ENCODE measurements at regions not wholly inside any gene's neighbourhood (a gene's known extent, or its start where the extent isn't known, plus 50 kb on each side); places are given as distances from the start of the nearest gene placed in this dataset.

DNA sequence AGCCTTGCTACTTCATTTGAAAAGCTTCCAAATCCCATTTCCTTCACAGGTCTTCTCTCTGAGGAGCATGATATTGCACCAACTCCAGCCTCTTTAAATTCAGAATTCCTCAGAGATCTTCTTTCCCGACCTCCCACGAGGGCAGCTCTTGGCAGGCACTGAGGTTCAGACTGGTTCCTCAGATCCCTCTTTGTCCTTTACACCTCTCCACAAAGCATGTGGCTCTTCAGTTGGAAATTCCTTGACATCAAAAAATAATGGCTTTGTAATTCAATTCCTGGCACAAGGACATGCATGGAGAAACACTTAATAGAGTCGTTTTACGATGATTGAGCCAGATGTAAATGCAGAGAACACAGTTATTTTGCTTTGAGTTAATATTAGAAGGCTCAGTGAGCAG is 63.2 kb upstream of the TMX1 start:
- TF ChIP-seq CTCF (IDR thresholded peaks at IDR 0.05; ENCODE audit: low read length) = no peak
- TF ChIP-seq EZH2 (optimal IDR thresholded peaks at IDR 0.05; ENCODE audit: low read depth, low read length) = no peak
- TF ChIP-seq EZH2phosphoT487 (IDR thresholded peaks at IDR 0.05; ENCODE audit: low read length) = no peak

Measured in MM.1S (cell line).